ENCODE measurements at regions not wholly inside any gene's neighbourhood (a gene's known extent, or its start where the extent isn't known, plus 50 kb on each side); places are given as distances from the start of the nearest gene placed in this dataset.

DNA sequence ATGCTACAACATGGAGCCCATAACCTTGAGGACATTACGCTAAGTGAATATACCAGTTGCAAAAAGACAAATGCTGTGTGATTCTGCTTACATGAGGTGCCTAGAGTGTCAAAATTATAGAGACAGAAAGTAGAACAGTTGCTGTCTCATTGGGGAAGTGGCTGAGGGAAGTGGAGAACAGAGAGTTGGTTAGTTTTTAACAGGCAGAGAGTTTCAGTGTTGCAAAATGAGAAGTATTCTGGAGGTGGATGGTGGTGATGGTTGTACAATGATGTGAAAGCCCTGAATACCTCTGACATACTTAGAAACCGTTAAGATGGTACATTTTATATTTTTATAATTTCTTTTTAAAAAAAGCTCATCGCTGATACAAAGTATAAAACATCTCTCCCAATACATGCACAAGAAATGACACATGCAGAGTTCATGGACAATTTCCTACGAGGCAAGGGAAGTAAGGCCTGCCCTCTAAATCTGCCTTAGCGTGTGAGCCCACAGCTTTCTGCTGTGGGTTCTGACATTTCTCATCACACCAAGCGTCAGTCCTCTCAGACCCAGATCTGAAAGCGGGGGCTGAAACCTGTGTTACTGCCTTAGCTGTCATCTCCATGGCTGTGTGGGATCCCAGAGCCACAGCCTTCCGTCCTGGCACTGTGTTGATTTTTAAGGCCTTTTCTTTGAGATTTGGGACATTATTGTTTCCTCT lies 126.0 kb downstream of the RNASET2 start:
- no peak for TF ChIP-seq SIN3A (IDR thresholded peaks at IDR 0.05; ENCODE audit: borderline replicate concordance, insufficient read depth, low read length)
- no peak for TF ChIP-seq POLR2AphosphoS5 (IDR thresholded peaks at IDR 0.05; ENCODE audit: low read depth, low read length)
- TF ChIP-seq, protein P1, sequence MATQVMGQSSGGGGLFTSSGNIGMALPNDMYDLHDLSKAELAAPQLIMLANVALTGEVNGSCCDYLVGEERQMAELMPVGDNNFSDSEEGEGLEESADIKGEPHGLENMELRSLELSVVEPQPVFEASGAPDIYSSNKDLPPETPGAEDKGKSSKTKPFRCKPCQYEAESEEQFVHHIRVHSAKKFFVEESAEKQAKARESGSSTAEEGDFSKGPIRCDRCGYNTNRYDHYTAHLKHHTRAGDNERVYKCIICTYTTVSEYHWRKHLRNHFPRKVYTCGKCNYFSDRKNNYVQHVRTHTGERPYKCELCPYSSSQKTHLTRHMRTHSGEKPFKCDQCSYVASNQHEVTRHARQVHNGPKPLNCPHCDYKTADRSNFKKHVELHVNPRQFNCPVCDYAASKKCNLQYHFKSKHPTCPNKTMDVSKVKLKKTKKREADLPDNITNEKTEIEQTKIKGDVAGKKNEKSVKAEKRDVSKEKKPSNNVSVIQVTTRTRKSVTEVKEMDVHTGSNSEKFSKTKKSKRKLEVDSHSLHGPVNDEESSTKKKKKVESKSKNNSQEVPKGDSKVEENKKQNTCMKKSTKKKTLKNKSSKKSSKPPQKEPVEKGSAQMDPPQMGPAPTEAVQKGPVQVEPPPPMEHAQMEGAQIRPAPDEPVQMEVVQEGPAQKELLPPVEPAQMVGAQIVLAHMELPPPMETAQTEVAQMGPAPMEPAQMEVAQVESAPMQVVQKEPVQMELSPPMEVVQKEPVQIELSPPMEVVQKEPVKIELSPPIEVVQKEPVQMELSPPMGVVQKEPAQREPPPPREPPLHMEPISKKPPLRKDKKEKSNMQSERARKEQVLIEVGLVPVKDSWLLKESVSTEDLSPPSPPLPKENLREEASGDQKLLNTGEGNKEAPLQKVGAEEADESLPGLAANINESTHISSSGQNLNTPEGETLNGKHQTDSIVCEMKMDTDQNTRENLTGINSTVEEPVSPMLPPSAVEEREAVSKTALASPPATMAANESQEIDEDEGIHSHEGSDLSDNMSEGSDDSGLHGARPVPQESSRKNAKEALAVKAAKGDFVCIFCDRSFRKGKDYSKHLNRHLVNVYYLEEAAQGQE (IDR thresholded peaks at IDR 0.05; ENCODE audit: insufficient read depth in 1 of 2, low read depth in 2 of 2, low read length in 2 of 2), result no peak
- no peak for TF ChIP-seq TAF1 (IDR thresholded peaks at IDR 0.05; ENCODE audit: borderline replicate concordance, insufficient read depth, low read length)
- no peak for TF ChIP-seq FOXP2 (optimal IDR thresholded peaks at IDR 0.05; ENCODE audit: borderline replicate concordance, extremely low read depth, extremely low read length, insufficient read depth)

GRCh38 chr6:166826264-166826663 lies 130.1 kb downstream of the RNASET2 start:
- TF ChIP-seq FOXP2 (optimal IDR thresholded peaks at IDR 0.05; ENCODE audit: borderline replicate concordance, extremely low read depth, extremely low read length, insufficient read depth), result no peak

- no peak for TF ChIP-seq FOXP2 (optimal IDR thresholded peaks at IDR 0.05; ENCODE audit: borderline replicate concordance, extremely low read depth, extremely low read length, insufficient read depth)
Observed at GRCh38 chr6:166825553-166826145, 130.7 kb downstream of the RNASET2 start.

GRCh38 chr6:166824880-166825250 lies 131.5 kb downstream of the RNASET2 start:
- TF ChIP-seq SIN3A (IDR thresholded peaks at IDR 0.05; ENCODE audit: borderline replicate concordance, insufficient read depth, low read length), result no peak
- TF ChIP-seq FOXP2 (optimal IDR thresholded peaks at IDR 0.05; ENCODE audit: borderline replicate concordance, extremely low read depth, extremely low read length, insufficient read depth), result no peak
- no peak for TF ChIP-seq TAF1 (IDR thresholded peaks at IDR 0.05; ENCODE audit: borderline replicate concordance, insufficient read depth, low read length)
- TF ChIP-seq, protein P1 (IDR thresholded peaks at IDR 0.05; ENCODE audit: insufficient read depth in 1 of 2, low read depth in 2 of 2, low read length in 2 of 2), result no peak
- no peak for TF ChIP-seq POLR2AphosphoS5 (IDR thresholded peaks at IDR 0.05; ENCODE audit: low read depth, low read length)

- TF ChIP-seq TAF1 (IDR thresholded peaks at IDR 0.05; ENCODE audit: borderline replicate concordance, insufficient read depth, low read length) (no peak), FOXP2 (optimal IDR thresholded peaks at IDR 0.05; ENCODE audit: borderline replicate concordance, extremely low read depth, extremely low read length, insufficient read depth) (no peak), SIN3A (IDR thresholded peaks at IDR 0.05; ENCODE audit: borderline replicate concordance, insufficient read depth, low read length) (no peak), POLR2AphosphoS5 (IDR thresholded peaks at IDR 0.05; ENCODE audit: low read depth, low read length) (no peak)
- TF ChIP-seq, protein P1 (IDR thresholded peaks at IDR 0.05; ENCODE audit: insufficient read depth in 1 of 2, low read depth in 2 of 2, low read length in 2 of 2), result no peak
Observed at GRCh38 chr6:166824146-166824879, 132.0 kb downstream of the RNASET2 start.

GRCh38 chr6:166822609-166823008 lies 133.7 kb downstream of the RNASET2 start:
- no peak for TF ChIP-seq TAF1 (IDR thresholded peaks at IDR 0.05; ENCODE audit: borderline replicate concordance, insufficient read depth, low read length)
- TF ChIP-seq POLR2AphosphoS5 (IDR thresholded peaks at IDR 0.05; ENCODE audit: low read depth, low read length), result no peak
- TF ChIP-seq SIN3A (IDR thresholded peaks at IDR 0.05; ENCODE audit: borderline replicate concordance, insufficient read depth, low read length), result no peak
- no peak for TF ChIP-seq FOXP2 (optimal IDR thresholded peaks at IDR 0.05; ENCODE audit: borderline replicate concordance, extremely low read depth, extremely low read length, insufficient read depth)
- TF ChIP-seq, protein P1 (IDR thresholded peaks at IDR 0.05; ENCODE audit: insufficient read depth in 1 of 2, low read depth in 2 of 2, low read length in 2 of 2), result no peak

Data from PFSK-1 (cell line).